Astrocyte (in vitro differentiated cells and primary cell): ENCODE measurements at regions not wholly inside any gene's neighbourhood (a gene's known extent, or its start where the extent isn't known, plus 50 kb on each side); places are given as distances from the start of the nearest gene placed in this dataset.

Experiments used
- DNase-seq: peaks from one replicate; pipeline ENCODE4 v3.0.0-alpha.2; 2010; ENCODE audit warnings: low read depth
- FAIRE-seq: peaks from 2 replicates; lab custom pipeline; 2011; peaks lifted over from hg19 to GRCh38; lab: Jason Lieb, UNC
- H2AFZ ChIP-seq: 2 replicates; pipeline ENCODE4 v1.6.0; 2012; ENCODE audit warnings: low read depth, low read length, inconsistent platforms
- H3K27ac ChIP-seq: 2 replicates; pipeline ENCODE4 v1.5.1; 2011; ENCODE audit warnings: low read depth, low read length, inconsistent platforms
- H3K27me3 ChIP-seq: 2 replicates; pipeline ENCODE4 v1.6.0; 2011; ENCODE audit warnings: low read length, inconsistent platforms; ENCODE audit not compliant: insufficient read depth
- H3K36me3 ChIP-seq: 2 replicates; pipeline ENCODE4 v1.5.1; 2011; ENCODE audit warnings: low read length, inconsistent platforms; ENCODE audit not compliant: insufficient read depth
- H3K4me1 ChIP-seq: 2 replicates; pipeline ENCODE4 v1.5.1; 2011; ENCODE audit warnings: low read length, inconsistent platforms; ENCODE audit not compliant: insufficient read depth
- H3K4me2 ChIP-seq: 2 replicates; pipeline ENCODE4 v1.6.0; 2012; ENCODE audit warnings: low read length, inconsistent platforms
- H3K4me3 ChIP-seq: 2 replicates; pipeline ENCODE4 v1.5.1; 2011; ENCODE audit warnings: low read depth, mild to moderate bottlenecking, low read length, inconsistent platforms; ENCODE audit not compliant: insufficient read depth
- H3K79me2 ChIP-seq: 2 replicates; pipeline ENCODE4 v1.6.0; 2012; ENCODE audit warnings: mild to moderate bottlenecking, low read length, inconsistent platforms; ENCODE audit not compliant: insufficient read depth
- H3K9ac ChIP-seq: 2 replicates; pipeline ENCODE4 v1.6.0; 2012; ENCODE audit warnings: mild to moderate bottlenecking, low read length, inconsistent platforms
- H3K9me3 ChIP-seq: 2 replicates; pipeline ENCODE4 v1.5.1; 2012; ENCODE audit warnings: low read depth, mild to moderate bottlenecking, low read length, inconsistent platforms; ENCODE audit not compliant: insufficient read depth
- H4K20me1 ChIP-seq: 2 replicates; pipeline ENCODE4 v1.6.0; 2012; ENCODE audit warnings: low read length, inconsistent platforms; ENCODE audit not compliant: insufficient read depth
- H3K27ac Mint-ChIP-seq: one replicate; pipeline ENCODE4 v1.8.0; 2021; ENCODE audit warnings: mild to moderate bottlenecking, mixed read lengths; ENCODE audit not compliant: unreplicated experiment
- H3K27me3 Mint-ChIP-seq: one replicate; pipeline ENCODE4 v1.8.0; 2021; ENCODE audit warnings: low read depth, mixed read lengths; ENCODE audit not compliant: unreplicated experiment
- H3K36me3 Mint-ChIP-seq: one replicate; pipeline ENCODE4 v1.8.0; 2021; ENCODE audit warnings: low read depth, mixed read lengths; ENCODE audit not compliant: unreplicated experiment
- H3K4me1 Mint-ChIP-seq: one replicate; pipeline ENCODE4 v1.8.0; 2021; ENCODE audit warnings: low read depth, mixed read lengths; ENCODE audit not compliant: unreplicated experiment
- H3K4me3 Mint-ChIP-seq: one replicate; pipeline ENCODE4 v1.8.0; 2021; ENCODE audit warnings: mild to moderate bottlenecking, moderate library complexity, mixed read lengths; ENCODE audit not compliant: unreplicated experiment
- H3K9me3 Mint-ChIP-seq: one replicate; pipeline ENCODE4 v1.8.0; 2021; ENCODE audit warnings: mild to moderate bottlenecking, mixed read lengths; ENCODE audit not compliant: unreplicated experiment
- EZH2 ChIP-seq: IDR thresholded peaks from 2 replicates; pipeline ENCODE4 v1.6.1; 2012; ENCODE audit warnings: mild to moderate bottlenecking, low read length, inconsistent platforms; ENCODE audit not compliant: insufficient read depth
- TF ChIP-seq, protein P1 (sequence below): IDR thresholded peaks from 2 replicates; pipeline ENCODE4 v1.5.1; 2011; ENCODE audit warnings: low read depth, mild to moderate bottlenecking, inconsistent platforms, low read length, moderate library complexity; ENCODE audit not compliant: insufficient read depth

DNA sequence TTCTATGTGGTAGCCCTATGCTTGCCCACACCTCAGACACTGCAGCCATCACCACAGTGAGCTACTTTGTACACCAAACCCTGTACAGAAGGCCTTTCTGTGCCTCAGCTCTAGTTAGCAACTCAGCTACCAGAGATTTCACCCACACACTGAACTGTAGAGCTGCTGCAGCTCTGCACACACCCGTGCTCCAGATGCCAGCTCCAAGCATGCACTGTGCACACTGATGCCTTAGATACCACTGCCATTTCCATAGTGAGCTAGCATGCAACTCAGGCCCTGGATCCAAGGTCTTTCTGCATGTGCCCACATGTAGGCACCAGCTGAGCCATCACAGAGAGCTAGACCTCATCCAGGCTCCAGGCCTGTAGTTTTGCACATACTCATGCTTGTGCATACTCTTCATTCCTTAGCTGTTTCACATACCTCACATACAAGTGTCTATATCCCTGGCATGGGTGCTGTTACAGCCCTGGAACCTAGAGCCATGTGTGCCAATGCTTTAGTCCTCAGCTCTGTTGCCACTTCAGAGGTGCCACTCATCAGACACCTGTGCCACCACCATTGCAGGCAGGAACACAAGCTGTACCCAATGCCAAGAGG is 423.5 kb upstream of the NDST3 start:
- H3K9me3 Mint-ChIP-seq = peaks cover 8% of the 10 kb centered on the region
- H3K27ac Mint-ChIP-seq = no peak overlapping the region
- no peaks in the 10 kb centered on the region for H3K79me2 ChIP-seq
- H2AFZ ChIP-seq = no peak overlapping the region
- DNase-seq (no peak), FAIRE-seq (no peak)
- H4K20me1 ChIP-seq = no peaks in the 10 kb centered on the region
- no peak overlapping the region for H3K27ac ChIP-seq
- H3K4me1 ChIP-seq = no peaks in the 10 kb centered on the region
- H3K4me3 Mint-ChIP-seq = no peak overlapping the region
- H3K36me3 ChIP-seq = no peaks in the 10 kb centered on the region
- H3K9ac ChIP-seq = no peak overlapping the region
- no peaks in the 10 kb centered on the region for H3K27me3 ChIP-seq
- H3K4me1 Mint-ChIP-seq = peaks cover 2% of the 10 kb centered on the region
- H3K4me2 ChIP-seq = no peak overlapping the region
- H3K36me3 Mint-ChIP-seq = peaks cover 2% of the 10 kb centered on the region
- TF ChIP-seq, protein P1, sequence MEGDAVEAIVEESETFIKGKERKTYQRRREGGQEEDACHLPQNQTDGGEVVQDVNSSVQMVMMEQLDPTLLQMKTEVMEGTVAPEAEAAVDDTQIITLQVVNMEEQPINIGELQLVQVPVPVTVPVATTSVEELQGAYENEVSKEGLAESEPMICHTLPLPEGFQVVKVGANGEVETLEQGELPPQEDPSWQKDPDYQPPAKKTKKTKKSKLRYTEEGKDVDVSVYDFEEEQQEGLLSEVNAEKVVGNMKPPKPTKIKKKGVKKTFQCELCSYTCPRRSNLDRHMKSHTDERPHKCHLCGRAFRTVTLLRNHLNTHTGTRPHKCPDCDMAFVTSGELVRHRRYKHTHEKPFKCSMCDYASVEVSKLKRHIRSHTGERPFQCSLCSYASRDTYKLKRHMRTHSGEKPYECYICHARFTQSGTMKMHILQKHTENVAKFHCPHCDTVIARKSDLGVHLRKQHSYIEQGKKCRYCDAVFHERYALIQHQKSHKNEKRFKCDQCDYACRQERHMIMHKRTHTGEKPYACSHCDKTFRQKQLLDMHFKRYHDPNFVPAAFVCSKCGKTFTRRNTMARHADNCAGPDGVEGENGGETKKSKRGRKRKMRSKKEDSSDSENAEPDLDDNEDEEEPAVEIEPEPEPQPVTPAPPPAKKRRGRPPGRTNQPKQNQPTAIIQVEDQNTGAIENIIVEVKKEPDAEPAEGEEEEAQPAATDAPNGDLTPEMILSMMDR = no peak
- TF ChIP-seq EZH2 = no peak
- H3K27me3 Mint-ChIP-seq = no peaks in the 10 kb centered on the region
- no peak overlapping the region for H3K4me3 ChIP-seq
- no peaks in the 10 kb centered on the region for H3K9me3 ChIP-seq

DNA sequence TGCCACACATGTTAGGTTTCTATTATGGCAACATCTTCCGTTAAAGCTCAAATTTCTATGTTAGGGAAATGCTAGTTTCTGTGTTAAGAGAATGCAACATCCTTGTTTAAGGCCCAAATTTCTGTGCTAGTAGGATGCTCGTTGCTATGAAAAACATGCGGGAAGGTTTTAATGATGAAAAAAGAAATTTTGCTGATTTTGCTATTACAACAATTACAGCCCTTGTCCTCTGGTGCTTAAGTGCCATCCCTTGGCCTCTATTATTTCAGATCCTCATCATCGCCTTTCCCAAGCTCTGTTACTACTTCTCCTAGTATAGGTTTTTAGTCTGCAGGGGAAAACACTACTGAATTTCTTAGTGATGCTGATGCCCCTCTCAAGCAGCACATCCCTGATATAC is 412.6 kb upstream of the NDST3 start:
- Histone ChIP-seq H3K79me2 (no peaks in the 10 kb centered on the region), H3K36me3 (no peaks in the 10 kb centered on the region), H3K4me2 (no peak overlapping the region), H2AFZ (no peak overlapping the region), H4K20me1 (no peaks in the 10 kb centered on the region), H3K27ac (no peak overlapping the region), H3K9ac (no peak overlapping the region), H3K4me3 (no peak overlapping the region), H3K9me3 (no peaks in the 10 kb centered on the region), H3K4me1 (no peaks in the 10 kb centered on the region), H3K27me3 (no peaks in the 10 kb centered on the region)
- Mint-ChIP-seq H3K27me3 (no peaks in the 10 kb centered on the region), H3K36me3 (no peaks in the 10 kb centered on the region), H3K4me3 (no peak overlapping the region), H3K27ac (no peak overlapping the region), H3K4me1 (peaks cover 10% of the 10 kb centered on the region), H3K9me3 (peaks cover 3% of the 10 kb centered on the region)
- no peak for DNase-seq
- TF ChIP-seq, protein P1 = no peak
- TF ChIP-seq EZH2 = no peak
- FAIRE-seq = no peak

DNA sequence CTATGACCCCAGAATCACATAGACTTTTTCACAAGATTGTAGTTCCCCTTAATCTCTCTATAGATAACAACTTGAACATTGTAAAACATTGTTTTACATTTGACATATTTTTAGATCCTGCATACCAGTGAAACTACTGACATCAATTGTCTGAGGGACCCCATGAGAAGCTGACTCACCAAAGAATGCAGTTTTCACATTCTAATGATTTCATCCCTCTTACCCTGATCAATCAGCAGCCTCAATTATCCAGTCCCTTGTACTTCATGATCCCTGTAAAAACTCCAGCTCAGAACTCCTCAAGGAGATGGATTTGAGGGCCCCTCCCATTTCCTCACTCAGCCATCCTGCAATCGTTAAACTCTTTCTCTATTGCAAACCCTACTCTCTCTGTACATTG is 411.0 kb upstream of the NDST3 start:
- Mint-ChIP-seq H3K4me3 (no peak overlapping the region), H3K27ac (peak overlapping the region; percentile 4), H3K4me1 (peaks cover 10% of the 10 kb centered on the region), H3K36me3 (no peaks in the 10 kb centered on the region), H3K9me3 (no peaks in the 10 kb centered on the region), H3K27me3 (no peaks in the 10 kb centered on the region)
- no peaks in the 10 kb centered on the region for H4K20me1 ChIP-seq
- H3K4me2 ChIP-seq = no peak overlapping the region
- peak; percentile 10 for DNase-seq
- no peak overlapping the region for H3K9ac ChIP-seq
- no peak overlapping the region for H3K27ac ChIP-seq
- no peaks in the 10 kb centered on the region for H3K79me2 ChIP-seq
- TF ChIP-seq EZH2 = no peak
- TF ChIP-seq, protein P1 = no peak
- no peaks in the 10 kb centered on the region for H3K4me1 ChIP-seq
- no peaks in the 10 kb centered on the region for H3K27me3 ChIP-seq
- H3K4me3 ChIP-seq = no peak overlapping the region
- no peaks in the 10 kb centered on the region for H3K9me3 ChIP-seq
- no peaks in the 10 kb centered on the region for H3K36me3 ChIP-seq
- no peak overlapping the region for H2AFZ ChIP-seq
- FAIRE-seq = no peak
